HUES48 (cell line): ENCODE measurements at regions not wholly inside any gene's neighbourhood (a gene's known extent, or its start where the extent isn't known, plus 50 kb on each side); places are given as distances from the start of the nearest gene placed in this dataset.
A peak's percentile ranks its signal among the peaks of the same experiment; 100 is the strongest.

Experiments
- H3K27ac ChIP-seq: one replicate; pipeline ENCODE4 v1.7.0; 2013; ENCODE audit warnings: low read depth, low read length, inconsistent platforms
- H3K27me3 ChIP-seq: 2 replicates; pipeline ENCODE4 v1.6.1; 2013; ENCODE audit warnings: mild to moderate bottlenecking, low read length; ENCODE audit not compliant: control insufficient read depth, insufficient read depth
- H3K36me3 ChIP-seq: 2 replicates; pipeline ENCODE4 v1.6.1; 2013; ENCODE audit warnings: low read length; ENCODE audit not compliant: control insufficient read depth, insufficient read depth
- H3K4me1 ChIP-seq: 2 replicates; pipeline ENCODE4 v1.6.1; 2013; ENCODE audit warnings: mild to moderate bottlenecking, low read length; ENCODE audit not compliant: control insufficient read depth, insufficient read depth
- H3K4me3 ChIP-seq: 2 replicates; pipeline ENCODE4 v1.5.1; 2013; ENCODE audit warnings: mild to moderate bottlenecking, low read depth, low read length
- H3K9ac ChIP-seq: 2 replicates; pipeline ENCODE4 v1.6.1; 2013; ENCODE audit warnings: mild to moderate bottlenecking, low read depth, low read length, moderate library complexity
- H3K9me3 ChIP-seq: 2 replicates; pipeline ENCODE4 v1.6.1; 2013; ENCODE audit warnings: low read length; ENCODE audit not compliant: control insufficient read depth, insufficient read depth

GRCh38 chrX:10064736-10065135 lies 92.0 kb upstream of the CLCN4 start:
- Histone ChIP-seq H3K4me3 (no peak overlapping the region), H3K27me3 (no peaks in the 10 kb centered on the region), H3K9ac (no peak overlapping the region), H3K36me3 (0 out of 2 replicates have a peak, but pooled peaks cover 4% of the 10 kb centered on the region), H3K9me3 (no peaks in the 10 kb centered on the region), H3K27ac (no peak overlapping the region), H3K4me1 (peaks cover 20% of the 10 kb centered on the region)

GRCh38 chrX:10070714-10071436 lies 85.9 kb upstream of the CLCN4 start:
- H3K27ac ChIP-seq = no peak overlapping the region
- 0 out of 2 replicates have a peak, but pooled peaks cover 4% of the 10 kb centered on the region for H3K36me3 ChIP-seq
- no peaks in the 10 kb centered on the region for H3K9me3 ChIP-seq
- H3K4me3 ChIP-seq = no peak overlapping the region
- no peaks in the 10 kb centered on the region for H3K27me3 ChIP-seq
- no peak overlapping the region for H3K9ac ChIP-seq
- no peaks in the 10 kb centered on the region for H3K4me1 ChIP-seq

GRCh38 chrX:10071451-10072144 lies 85.2 kb upstream of the CLCN4 start:
- Histone ChIP-seq H3K9ac (no peak overlapping the region), H3K27ac (no peak overlapping the region), H3K9me3 (no peaks in the 10 kb centered on the region), H3K4me3 (no peak overlapping the region), H3K27me3 (no peaks in the 10 kb centered on the region), H3K36me3 (0 out of 2 replicates have a peak, but pooled peaks cover 4% of the 10 kb centered on the region), H3K4me1 (no peaks in the 10 kb centered on the region)

- H3K27ac ChIP-seq = no peak overlapping the region
- 0 out of 2 replicates have a peak, but pooled peaks cover 4% of the 10 kb centered on the region for H3K36me3 ChIP-seq
- no peak overlapping the region for H3K4me3 ChIP-seq
- no peaks in the 10 kb centered on the region for H3K27me3 ChIP-seq
- H3K9me3 ChIP-seq = no peaks in the 10 kb centered on the region
- no peak overlapping the region for H3K9ac ChIP-seq
- 0 out of 2 replicates have a peak, but pooled peaks cover 5% of the 10 kb centered on the region for H3K4me1 ChIP-seq
Measured at GRCh38 chrX:10072786-10073568, 83.8 kb upstream of the CLCN4 start.

GRCh38 chrX:10073671-10074070 lies 83.1 kb upstream of the CLCN4 start:
- H3K9me3 ChIP-seq = no peaks in the 10 kb centered on the region
- no peak overlapping the region for H3K27ac ChIP-seq
- H3K4me3 ChIP-seq = no peak overlapping the region
- H3K27me3 ChIP-seq = no peaks in the 10 kb centered on the region
- H3K4me1 ChIP-seq = 0 out of 2 replicates have a peak, but pooled peaks cover 6% of the 10 kb centered on the region
- H3K36me3 ChIP-seq = no peaks in the 10 kb centered on the region
- no peak overlapping the region for H3K9ac ChIP-seq

- no peaks in the 10 kb centered on the region for H3K27me3 ChIP-seq
- H3K36me3 ChIP-seq = no peaks in the 10 kb centered on the region
- H3K27ac ChIP-seq = no peak overlapping the region
- H3K9me3 ChIP-seq = no peaks in the 10 kb centered on the region
- no peak overlapping the region for H3K4me3 ChIP-seq
- H3K9ac ChIP-seq = no peak overlapping the region
- H3K4me1 ChIP-seq = peaks cover 12% of the 10 kb centered on the region
Measured at GRCh38 chrX:10074241-10074941, 82.4 kb upstream of the CLCN4 start.

- Histone ChIP-seq H3K9me3 (no peaks in the 10 kb centered on the region), H3K36me3 (0 out of 2 replicates have a peak, but pooled peaks cover 3% of the 10 kb centered on the region), H3K4me1 (peaks cover 15% of the 10 kb centered on the region), H3K27me3 (no peaks in the 10 kb centered on the region), H3K9ac (no peak overlapping the region), H3K27ac (no peak overlapping the region), H3K4me3 (no peak overlapping the region)
Measured at GRCh38 chrX:10076765-10077164, 80.0 kb upstream of the CLCN4 start.

- no peak overlapping the region for H3K27ac ChIP-seq
- H3K4me3 ChIP-seq = no peak overlapping the region
- 0 out of 2 replicates have a peak, but pooled peaks cover 3% of the 10 kb centered on the region for H3K36me3 ChIP-seq
- no peaks in the 10 kb centered on the region for H3K9me3 ChIP-seq
- H3K9ac ChIP-seq = no peak overlapping the region
- H3K4me1 ChIP-seq = peaks cover 15% of the 10 kb centered on the region
- no peaks in the 10 kb centered on the region for H3K27me3 ChIP-seq
Measured at GRCh38 chrX:10077425-10078188, 79.2 kb upstream of the CLCN4 start.

GRCh38 chrX:10078266-10078665 lies 78.5 kb upstream of the CLCN4 start:
- H3K9ac ChIP-seq = no peak overlapping the region
- 0 out of 2 replicates have a peak, but pooled peaks cover 3% of the 10 kb centered on the region for H3K36me3 ChIP-seq
- no peaks in the 10 kb centered on the region for H3K27me3 ChIP-seq
- H3K9me3 ChIP-seq = no peaks in the 10 kb centered on the region
- no peak overlapping the region for H3K27ac ChIP-seq
- H3K4me3 ChIP-seq = no peak overlapping the region
- peaks cover 20% of the 10 kb centered on the region for H3K4me1 ChIP-seq

- no peaks in the 10 kb centered on the region for H3K9me3 ChIP-seq
- peak overlapping the region; percentile 6 for H3K27ac ChIP-seq
- H3K9ac ChIP-seq = no peak overlapping the region
- H3K4me3 ChIP-seq = no peak overlapping the region
- 0 out of 2 replicates have a peak, but pooled peaks cover 3% of the 10 kb centered on the region for H3K36me3 ChIP-seq
- H3K27me3 ChIP-seq = no peaks in the 10 kb centered on the region
- H3K4me1 ChIP-seq = peaks cover 20% of the 10 kb centered on the region
Measured at GRCh38 chrX:10079231-10079630, 77.5 kb upstream of the CLCN4 start.
